ENCODE measurements at regions not wholly inside any gene's neighbourhood (a gene's known extent, or its start where the extent isn't known, plus 50 kb on each side); places are given as distances from the start of the nearest gene placed in this dataset.

GRCh38 chr9:18046068-18046467, 427.9 kb upstream of the ADAMTSL1 start:
- TF ChIP-seq POLR2A (IDR thresholded peaks at IDR 0.05; ENCODE audit: borderline replicate concordance, extremely low read depth, insufficient read depth, insufficient read length) (no peak), JUND (IDR thresholded peaks at IDR 0.05) (no peak), CTCF (IDR thresholded peaks at IDR 0.05 in 2 of 3, conservative IDR thresholded peaks at IDR 0.05 in 1 of 3; ENCODE audit: borderline replicate concordance in 1 of 3, insufficient read depth in 1 of 3, low read depth in 2 of 3, low read length in 2 of 3) (no peak), POLR2AphosphoS5 (IDR thresholded peaks at IDR 0.05; ENCODE audit: low read depth, low read length) (no peak), TCF7L2 (IDR thresholded peaks at IDR 0.05; ENCODE audit: borderline replicate concordance, extremely low read depth, insufficient read depth, insufficient read length) (no peak), CEBPB (IDR thresholded peaks at IDR 0.05; ENCODE audit: low read depth) (no peak), MAX (IDR thresholded peaks at IDR 0.05) (no peak), EZH2 (IDR thresholded peaks at IDR 0.05) (no peak), EZH2phosphoT487 (IDR thresholded peaks at IDR 0.05; ENCODE audit: borderline replicate concordance) (no peak)
